ENCODE measurements at regions not wholly inside any gene's neighbourhood (a gene's known extent, or its start where the extent isn't known, plus 50 kb on each side); places are given as distances from the start of the nearest gene placed in this dataset.

DNA sequence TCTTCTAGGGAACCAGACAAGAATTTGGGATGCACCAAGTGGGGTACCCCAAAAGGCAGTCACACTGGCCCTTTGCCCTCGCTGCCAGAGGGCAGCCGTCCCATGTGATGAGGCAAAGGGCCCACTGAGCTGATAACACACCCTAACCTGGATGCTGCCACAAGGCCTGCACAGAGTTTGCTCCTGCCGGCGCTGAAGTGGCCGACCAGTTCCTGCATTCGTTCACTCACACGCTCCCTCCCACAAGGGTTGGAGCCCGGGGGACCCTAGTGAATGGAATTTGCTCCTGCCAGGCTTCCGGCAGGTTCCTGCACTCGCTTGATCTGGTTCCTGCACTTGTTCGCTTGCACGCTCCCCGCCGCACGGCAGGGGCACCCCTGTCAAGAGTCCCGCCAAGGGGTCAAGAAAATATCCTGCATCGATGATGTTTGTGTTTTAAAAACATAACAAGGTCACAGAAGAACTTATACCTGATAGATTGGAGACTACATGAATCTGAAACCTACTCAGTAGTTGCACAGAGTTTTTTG, 296.4 kb upstream of the VCX start:
- no peak for TF ChIP-seq EP300 (conservative IDR thresholded peaks at IDR 0.05; ENCODE audit: poor library complexity, severe bottlenecking)
- TF ChIP-seq CTCF (IDR thresholded peaks at IDR 0.05; ENCODE audit: poor library complexity, severe bottlenecking) = no peak

Data from neural cell (in vitro differentiated cells).